ENCODE measurements at regions not wholly inside any gene's neighbourhood (a gene's known extent, or its start where the extent isn't known, plus 50 kb on each side); places are given as distances from the start of the nearest gene placed in this dataset.

DNA sequence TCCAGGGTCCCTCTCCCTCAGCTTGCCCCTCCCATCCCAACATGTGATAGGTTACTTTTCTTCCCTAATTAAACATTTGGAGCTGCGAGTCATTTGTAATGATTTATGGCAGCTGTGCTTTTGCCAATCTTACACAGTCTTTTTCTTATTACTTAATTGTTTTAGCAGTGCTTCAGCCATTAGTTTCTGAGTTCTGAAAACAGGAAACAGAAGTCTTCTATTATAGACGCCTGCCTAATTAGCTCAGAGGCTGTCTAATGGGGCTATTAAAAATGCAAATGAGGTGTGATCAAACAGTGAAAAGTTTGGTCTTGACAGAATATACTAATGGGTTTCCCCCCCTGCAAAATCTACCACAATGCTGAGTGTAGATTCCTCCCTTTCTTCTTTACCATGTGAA lies 388.3 kb upstream of the CELF4 start:
- TF ChIP-seq, protein P1, sequence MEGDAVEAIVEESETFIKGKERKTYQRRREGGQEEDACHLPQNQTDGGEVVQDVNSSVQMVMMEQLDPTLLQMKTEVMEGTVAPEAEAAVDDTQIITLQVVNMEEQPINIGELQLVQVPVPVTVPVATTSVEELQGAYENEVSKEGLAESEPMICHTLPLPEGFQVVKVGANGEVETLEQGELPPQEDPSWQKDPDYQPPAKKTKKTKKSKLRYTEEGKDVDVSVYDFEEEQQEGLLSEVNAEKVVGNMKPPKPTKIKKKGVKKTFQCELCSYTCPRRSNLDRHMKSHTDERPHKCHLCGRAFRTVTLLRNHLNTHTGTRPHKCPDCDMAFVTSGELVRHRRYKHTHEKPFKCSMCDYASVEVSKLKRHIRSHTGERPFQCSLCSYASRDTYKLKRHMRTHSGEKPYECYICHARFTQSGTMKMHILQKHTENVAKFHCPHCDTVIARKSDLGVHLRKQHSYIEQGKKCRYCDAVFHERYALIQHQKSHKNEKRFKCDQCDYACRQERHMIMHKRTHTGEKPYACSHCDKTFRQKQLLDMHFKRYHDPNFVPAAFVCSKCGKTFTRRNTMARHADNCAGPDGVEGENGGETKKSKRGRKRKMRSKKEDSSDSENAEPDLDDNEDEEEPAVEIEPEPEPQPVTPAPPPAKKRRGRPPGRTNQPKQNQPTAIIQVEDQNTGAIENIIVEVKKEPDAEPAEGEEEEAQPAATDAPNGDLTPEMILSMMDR (IDR thresholded peaks at IDR 0.05; ENCODE audit: extremely low read depth in 1 of 2, insufficient read depth in 1 of 2, low read depth in 1 of 2, low read length in 2 of 2), result no peak
- TF ChIP-seq MYC (IDR thresholded peaks at IDR 0.05; ENCODE audit: low read depth, low read length) (no peak), FOS (IDR thresholded peaks at IDR 0.05; ENCODE audit: borderline replicate concordance, insufficient read depth, low read length) (no peak), EZH2 (IDR thresholded peaks at IDR 0.05; ENCODE audit: borderline replicate concordance, low read depth, low read length, severe bottlenecking) (no peak), GATA2 (IDR thresholded peaks at IDR 0.05; ENCODE audit: insufficient read depth, insufficient read length, low read depth, low read length) (no peak), POLR2AphosphoS5 (IDR thresholded peaks at IDR 0.05; ENCODE audit: insufficient read depth, low read depth, low read length) (no peak), JUN (IDR thresholded peaks at IDR 0.05; ENCODE audit: borderline replicate concordance, insufficient read depth, insufficient read length, low read depth) (no peak), POLR2A (IDR thresholded peaks at IDR 0.05; ENCODE audit: low read depth, low read length) (no peak)
- TF ChIP-seq, protein P2, sequence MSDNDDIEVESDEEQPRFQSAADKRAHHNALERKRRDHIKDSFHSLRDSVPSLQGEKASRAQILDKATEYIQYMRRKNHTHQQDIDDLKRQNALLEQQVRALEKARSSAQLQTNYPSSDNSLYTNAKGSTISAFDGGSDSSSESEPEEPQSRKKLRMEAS (IDR thresholded peaks at IDR 0.05; ENCODE audit: insufficient read depth, insufficient read length), result no peak
- CTCF ChIA-PET, result no interaction called here

More for the DNA sequence above, 388.3 kb upstream of the CELF4 start:
- DNase-seq (ENCODE audit: low read depth, low spot score) (no peak), FAIRE-seq (no peak)
- no peak overlapping the region for H3K27ac ChIP-seq (ENCODE audit: insufficient read depth, low read depth, low read length)
- H3K9me1 ChIP-seq (replicated peaks; ENCODE audit: control insufficient read depth, extremely low read depth, insufficient read depth, low read length), result no peaks in the 10 kb centered on the region
- H3K4me3 ChIP-seq (replicated peaks in 1 of 3; ENCODE audit: insufficient read depth in 1 of 3, low read depth in 1 of 3, low read length in 3 of 3), result no peak overlapping the region
- H3K36me3 ChIP-seq (ENCODE audit: control insufficient read depth in 2 of 2, extremely low read depth in 1 of 2, insufficient read depth in 2 of 2, low read length in 2 of 2), result no peaks in the 10 kb centered on the region
- H3K9me3 ChIP-seq (replicated peaks; ENCODE audit: control insufficient read depth, insufficient read depth, low read length), result peaks cover 6% of the 10 kb centered on the region
- no peaks in the 10 kb centered on the region for H3K27me3 ChIP-seq (ENCODE audit: control insufficient read depth in 2 of 2, insufficient read depth in 2 of 2, low read length in 2 of 2)
- no peaks in the 10 kb centered on the region for H3K79me2 ChIP-seq (ENCODE audit: control insufficient read depth, insufficient read depth, low read length)
- H3K4me2 ChIP-seq (ENCODE audit: insufficient read depth, low read length), result no peak overlapping the region
- BruUV-seq (replicated peaks), result no TSS peak
- H2AFZ ChIP-seq (ENCODE audit: low read depth, low read length), result no peak overlapping the region
- POLR2A ChIA-PET, result no interaction called here
- intact Hi-C loops (cut with micrococcal nuclease) (no loop called here), dilution Hi-C loops (cut with MboI; ENCODE audit: extremely low pct_ligation_motif_present, low sequenced_read_pairs) (no loop called here)
- H3K9ac ChIP-seq (replicated peaks; ENCODE audit: extremely low read depth, insufficient read depth, low read length), result no peak overlapping the region
- no peaks in the 10 kb centered on the region for H4K20me1 ChIP-seq (replicated peaks; ENCODE audit: control insufficient read depth, extremely low read depth, insufficient read depth, low read length)
- H3K4me1 ChIP-seq (ENCODE audit: control insufficient read depth, extremely low read depth, insufficient read depth, low read length), result no peaks in the 10 kb centered on the region

Data from endothelial cell of umbilical vein (primary cell).